GM19463 (cell line): ENCODE measurements at regions not wholly inside any gene's neighbourhood (a gene's known extent, or its start where the extent isn't known, plus 50 kb on each side); places are given as distances from the start of the nearest gene placed in this dataset.

Experiments
- ATAC-seq: cut with Tn5 transposase; IDR thresholded peaks from one replicate; pipeline ENCODE4 v1.9.1; 2021; ENCODE audit warnings: mild to moderate bottlenecking, moderate library complexity; ENCODE audit not compliant: unreplicated experiment

DNA sequence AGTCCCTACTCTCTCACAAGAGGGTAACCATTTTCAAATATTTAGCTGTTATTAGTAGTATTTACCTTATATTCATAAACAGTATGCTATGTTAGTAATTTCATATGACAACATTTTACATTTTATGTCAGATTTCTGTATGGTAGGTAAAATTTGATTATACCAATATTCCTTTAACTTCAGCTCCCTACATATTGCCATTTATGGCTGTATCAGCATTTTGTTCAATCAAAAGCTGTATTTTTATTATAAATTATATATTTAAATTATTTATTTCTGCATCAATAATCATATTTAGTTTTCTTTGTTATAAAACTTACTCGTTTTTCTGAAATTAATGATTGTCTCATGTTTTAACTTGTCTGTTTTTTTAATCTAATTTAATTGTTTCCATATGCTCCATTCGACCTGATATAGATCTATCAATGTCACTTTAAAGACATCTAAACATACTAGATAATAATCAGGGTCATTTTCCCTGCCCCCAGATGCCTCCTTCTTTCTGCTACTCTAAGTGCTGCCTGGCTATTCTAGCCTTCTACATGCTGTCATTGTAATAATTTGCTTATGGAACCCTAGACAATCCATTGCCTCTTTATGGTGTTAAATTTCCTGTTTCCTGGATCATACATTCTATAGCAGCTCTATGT lies 1976.7 kb upstream of the ADGRL3 start:
- no peak for ATAC-seq

DNA sequence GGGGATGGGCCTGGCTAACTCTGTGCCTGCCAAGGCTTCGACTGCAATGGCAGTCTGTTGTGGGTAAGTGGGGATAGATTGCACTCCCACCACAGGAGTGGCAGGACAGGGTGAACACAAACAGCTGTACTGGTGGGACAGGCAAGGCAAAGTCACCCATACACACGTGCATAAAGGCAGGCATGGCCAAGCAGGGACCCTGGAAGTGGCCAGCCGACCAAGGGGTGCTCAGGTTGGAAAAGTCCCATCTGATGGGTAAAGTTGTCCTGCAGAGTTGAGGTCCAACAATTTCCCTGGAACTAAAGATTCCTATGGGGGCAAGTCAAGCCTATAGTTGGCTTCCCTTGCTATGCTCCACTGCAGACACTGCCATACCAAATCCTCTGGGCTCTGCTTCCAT lies 1961.9 kb upstream of the ADGRL3 start:
- no peak for ATAC-seq

DNA sequence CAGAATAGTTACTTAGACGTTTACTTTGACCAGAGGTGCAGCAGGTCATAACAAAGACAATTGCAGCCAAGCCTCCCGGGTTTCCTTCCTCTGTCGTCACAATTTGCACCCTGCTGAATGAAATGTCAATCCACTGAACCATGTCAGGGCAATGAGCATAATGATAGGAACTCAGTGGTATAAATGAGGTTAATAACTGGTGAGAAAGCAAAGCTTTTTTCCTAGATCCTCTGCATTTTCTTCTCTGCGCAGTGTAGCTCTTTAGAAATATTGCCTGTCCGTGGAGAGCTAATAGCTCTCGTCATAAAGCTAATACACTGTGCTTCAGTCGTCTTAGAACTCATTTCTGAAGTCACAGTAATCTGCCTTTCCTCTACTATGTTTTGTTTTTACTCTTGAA lies 1960.1 kb upstream of the ADGRL3 start:
- no peak for ATAC-seq

DNA sequence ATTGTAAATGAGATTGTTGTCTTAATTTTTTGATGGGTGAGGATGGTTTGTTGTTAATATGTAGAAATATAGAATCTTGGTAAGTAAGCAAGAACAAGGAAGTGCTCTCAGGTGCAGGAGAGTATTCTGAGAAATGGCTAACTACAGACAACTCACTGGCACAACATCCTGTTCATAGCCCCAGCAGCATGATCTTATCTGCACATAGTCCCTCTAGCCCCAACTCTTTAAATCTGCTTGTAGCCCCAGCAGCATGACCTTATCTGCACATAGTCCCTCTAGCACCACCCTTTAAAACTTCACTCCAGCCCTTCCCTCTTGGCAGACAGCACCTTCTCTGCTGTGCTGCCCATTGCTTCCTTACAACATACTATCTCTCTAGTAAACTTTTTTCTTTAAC lies 1957.1 kb upstream of the ADGRL3 start:
- no peak for ATAC-seq

DNA sequence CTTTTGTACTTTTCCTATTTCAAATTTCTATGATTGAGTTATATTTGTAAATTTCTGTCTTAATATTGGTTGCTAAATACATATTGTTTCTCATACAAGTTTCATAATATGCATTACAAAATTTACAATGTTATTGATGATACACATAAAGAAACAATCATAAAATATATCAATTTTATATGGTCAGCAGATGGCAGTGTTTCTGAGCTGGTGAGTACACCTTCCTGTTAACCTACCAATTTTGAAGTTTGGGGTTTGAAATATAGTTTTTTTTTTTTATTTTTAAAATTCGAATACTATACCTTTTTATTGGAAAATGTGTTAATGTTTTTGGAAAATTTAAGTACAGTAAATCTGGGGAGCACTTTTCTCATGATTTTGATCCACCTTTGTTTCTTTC lies 1953.1 kb upstream of the ADGRL3 start:
- ATAC-seq: no peak

DNA sequence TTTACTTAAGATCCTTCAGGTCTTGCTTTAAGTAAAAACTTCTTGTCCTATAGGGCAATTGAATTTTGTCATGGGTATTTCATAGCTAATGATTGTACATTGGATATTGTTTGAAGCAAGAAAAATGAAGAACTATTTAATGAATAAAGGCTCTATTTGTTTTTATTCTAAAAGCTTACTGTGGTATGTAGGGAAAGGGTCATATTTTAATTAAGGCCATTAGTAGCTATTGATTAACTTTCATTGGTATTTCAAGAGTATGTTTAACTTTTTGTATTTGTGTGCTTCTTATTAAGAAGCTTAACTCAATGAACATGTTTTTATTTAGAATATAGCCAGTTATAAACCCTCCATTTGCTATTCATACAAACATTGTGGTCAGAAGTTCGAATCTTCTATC lies 1951.8 kb upstream of the ADGRL3 start:
- no peak for ATAC-seq

DNA sequence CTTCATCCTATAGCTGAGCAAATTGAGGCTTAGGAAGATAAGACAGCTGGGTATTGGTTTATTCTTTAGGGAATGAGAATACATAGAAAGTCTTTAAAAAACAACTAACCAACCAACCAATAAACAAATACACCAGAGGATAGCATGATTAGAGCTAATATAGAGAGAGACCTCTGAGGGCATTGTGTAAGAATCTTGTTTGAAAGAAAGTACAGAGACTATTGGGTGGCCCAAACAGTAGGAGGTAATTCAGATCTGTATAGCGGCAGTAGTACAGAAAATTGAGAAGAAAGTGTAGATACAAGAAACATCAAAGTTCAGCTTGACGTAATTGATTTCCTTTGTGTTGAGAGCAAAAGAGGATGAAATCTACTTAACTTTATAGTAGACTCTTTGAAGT lies 1951.0 kb upstream of the ADGRL3 start:
- no peak for ATAC-seq

DNA sequence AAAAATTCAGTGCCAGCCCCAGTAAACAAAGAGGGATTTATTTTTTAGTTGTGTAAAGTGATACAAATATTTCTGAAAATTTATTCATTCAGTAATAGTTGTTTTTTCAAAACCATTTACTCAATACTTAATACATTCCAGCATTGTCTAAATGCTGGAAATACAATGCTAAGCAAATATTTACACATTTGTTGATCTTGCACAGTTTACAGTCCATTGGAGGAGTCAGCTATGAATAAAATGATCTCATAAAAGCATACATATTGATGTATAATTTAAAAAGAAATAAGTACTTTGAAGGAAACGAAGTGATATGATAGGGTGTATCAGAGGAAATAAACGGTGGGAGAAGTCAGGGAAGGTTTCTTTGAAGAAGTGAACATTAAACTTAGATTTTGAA lies 1942.1 kb upstream of the ADGRL3 start:
- ATAC-seq: no peak

DNA sequence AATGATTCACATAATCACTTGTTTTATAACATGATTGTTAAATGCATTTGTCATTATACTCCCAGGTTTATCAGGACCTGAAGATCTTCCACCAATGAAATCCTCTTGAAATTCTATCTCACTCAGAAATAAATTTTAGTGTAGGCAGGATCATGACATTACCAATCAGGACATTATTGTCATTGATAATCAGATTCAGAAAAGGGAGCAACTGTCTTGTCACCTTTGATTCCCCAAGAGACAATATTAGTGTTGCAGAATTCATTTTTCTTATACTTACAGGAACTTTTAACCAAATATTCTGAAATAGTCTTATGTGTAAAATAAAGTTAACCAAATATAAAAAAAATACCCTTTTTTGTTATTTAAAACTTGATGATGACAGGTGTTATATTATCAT lies 1892.5 kb upstream of the ADGRL3 start:
- ATAC-seq: no peak

DNA sequence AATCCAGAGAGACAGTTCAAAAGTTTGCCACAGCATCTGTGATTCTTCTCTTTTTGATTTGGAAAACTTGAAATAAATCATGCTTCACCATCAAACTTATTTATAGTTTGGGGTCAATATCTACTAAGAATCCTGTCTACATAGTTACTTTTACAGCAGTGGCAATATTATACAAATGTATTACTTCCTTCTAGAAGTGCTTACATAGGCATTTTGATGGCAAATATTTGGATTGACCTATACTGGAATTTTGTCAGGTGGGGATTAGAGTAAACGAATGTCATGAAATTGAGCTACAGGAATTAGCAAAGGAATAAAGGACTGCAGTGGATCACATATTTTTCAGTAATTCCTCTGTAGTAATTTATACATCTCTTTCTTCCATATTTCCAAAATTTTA lies 1885.5 kb upstream of the ADGRL3 start:
- ATAC-seq: no peak

GRCh38 chr4:59339631-59340030 lies 1860.5 kb upstream of the ADGRL3 start:
- ATAC-seq: no peak

- no peak for ATAC-seq
Observed at GRCh38 chr4:59341506-59341905, 1858.6 kb upstream of the ADGRL3 start.

GRCh38 chr4:59348949-59349348 lies 1851.2 kb upstream of the ADGRL3 start:
- ATAC-seq: no peak

- ATAC-seq: no peak
Observed at GRCh38 chr4:59369229-59369628, 1830.9 kb upstream of the ADGRL3 start.

- no peak for ATAC-seq
Observed at GRCh38 chr4:59374416-59374815, 1825.7 kb upstream of the ADGRL3 start.

DNA sequence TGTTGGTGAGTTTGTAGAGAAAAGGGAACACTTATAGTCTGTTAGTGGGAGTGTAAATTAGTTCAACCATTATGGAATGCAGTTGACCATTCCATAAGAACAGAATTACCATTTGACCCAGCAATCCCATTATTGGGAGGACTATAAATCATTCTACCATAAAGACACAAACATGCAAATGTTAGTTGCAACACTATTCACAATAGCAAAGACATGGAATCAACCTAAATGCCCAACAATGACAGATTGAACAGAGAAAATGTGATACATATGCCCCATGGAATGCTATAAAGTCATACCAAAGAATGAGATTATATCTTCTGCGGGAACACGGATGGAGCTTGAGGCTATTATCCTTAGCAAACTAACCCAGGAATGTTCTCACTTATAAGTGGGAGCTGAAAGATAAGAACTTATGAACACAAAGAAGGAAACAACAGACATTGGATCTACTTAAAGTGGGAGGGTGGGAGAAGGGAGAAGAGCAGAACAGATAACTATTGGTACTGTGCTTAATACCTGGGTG lies 1819.2 kb upstream of the ADGRL3 start:
- ATAC-seq: no peak

- no peak for ATAC-seq
Observed at GRCh38 chr4:59381591-59381990, 1818.5 kb upstream of the ADGRL3 start.

GRCh38 chr4:59387759-59388758 lies 1812.1 kb upstream of the ADGRL3 start:
- no peak for ATAC-seq

- no peak for ATAC-seq
Observed at GRCh38 chr4:59393780-59394179, 1806.3 kb upstream of the ADGRL3 start.

DNA sequence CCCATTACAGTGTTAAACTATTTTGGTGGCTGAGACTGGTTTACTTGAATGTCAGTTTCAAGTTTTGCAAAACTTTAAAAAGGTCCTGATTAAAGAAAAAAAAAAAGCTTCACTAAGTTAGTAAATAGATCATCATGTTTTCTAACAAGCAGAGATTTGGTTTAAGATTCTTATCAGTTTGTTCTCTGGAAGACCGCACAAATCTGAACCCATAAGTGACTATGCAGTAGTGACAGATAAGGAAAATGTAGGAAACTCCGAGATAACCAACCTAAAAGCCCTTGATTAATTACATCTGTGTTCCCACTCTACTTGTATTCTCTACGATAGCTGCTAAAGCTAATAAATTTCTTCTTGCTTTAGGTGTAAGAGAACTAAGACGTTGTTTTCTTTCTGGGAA lies 1799.8 kb upstream of the ADGRL3 start:
- ATAC-seq: no peak

- ATAC-seq: no peak
Observed at GRCh38 chr4:59409647-59410046, 1790.5 kb upstream of the ADGRL3 start.

DNA sequence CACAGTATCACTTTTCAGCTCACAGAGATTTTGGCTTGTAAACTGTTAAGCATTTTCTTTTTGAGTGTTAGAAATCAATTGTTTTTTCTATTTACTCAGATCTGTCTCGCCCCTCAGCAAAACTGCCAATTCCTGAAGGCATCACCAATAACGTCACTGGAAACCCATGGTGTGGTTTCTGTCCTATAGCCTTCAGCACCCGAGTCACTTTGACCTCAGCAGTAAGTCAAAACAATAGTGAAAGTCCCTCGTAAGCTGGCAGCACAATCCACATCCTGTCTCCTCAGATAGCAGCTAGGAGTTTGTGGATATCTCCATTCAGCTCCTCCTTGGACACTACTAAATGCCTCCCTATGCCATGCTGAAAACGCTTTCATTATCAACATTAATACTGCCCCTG lies 1787.4 kb upstream of the ADGRL3 start:
- no peak for ATAC-seq
